ENCODE measurements at regions not wholly inside any gene's neighbourhood (a gene's known extent, or its start where the extent isn't known, plus 50 kb on each side); places are given as distances from the start of the nearest gene placed in this dataset.

DNA sequence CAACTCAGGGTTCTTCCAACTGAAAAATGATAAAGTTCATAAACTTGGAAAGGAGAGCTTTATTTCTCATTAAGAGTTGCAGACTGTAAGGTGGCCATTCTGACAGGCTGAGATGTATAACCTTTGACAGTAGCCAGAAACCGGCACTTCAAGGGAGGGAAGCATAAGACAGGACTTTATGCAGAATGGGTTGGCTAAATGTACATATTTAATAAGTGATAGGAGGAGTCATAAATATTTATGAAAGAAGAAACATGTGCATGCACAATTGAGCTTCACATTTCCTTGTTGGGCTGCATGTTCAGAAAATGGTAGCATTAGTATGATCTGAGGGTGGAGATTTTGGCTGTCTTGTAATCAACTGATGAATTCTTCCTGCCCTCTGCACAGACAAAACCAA is 57.1 kb upstream of the ICA1 start:
- H3K27me3 ChIP-seq (ENCODE audit: insufficient read depth), result no peaks in the 10 kb centered on the region
- WGBS (ENCODE audit: low lambda C conversion rate), result 23% methylated on average over 1 of the region's 1 CpG
- no peak overlapping the region for H3K9ac ChIP-seq
- H4K20me1 ChIP-seq (ENCODE audit: insufficient read depth), result no peaks in the 10 kb centered on the region
- ChIA-PET CTCF (interaction anchor here (1.1 to 1.2 kb wide), 2 partner anchors 28 to 98 kb away, joined by 3 read pairs; no protein-coding TSS in a partner anchor), POLR2A (no interaction called here)
- peaks cover 0 to 6% of the 10 kb centered on the region in 2 experiments; a peak in 1 of 4 replicates for H3K4me1 ChIP-seq (ENCODE audit: control insufficient read depth in 1 of 2, insufficient read depth in 2 of 2, low read depth in 1 of 2, low read length in 1 of 2)
- H3K4me3 ChIP-seq (ENCODE audit: low read depth in 2 of 2, low read length in 1 of 2), result no peak overlapping the region; a peak in 1 of 4 replicates
- H3K27ac ChIP-seq (ENCODE audit: low read depth in 2 of 2, low read length in 1 of 2), result no peak overlapping the region
- no peak overlapping the region for H2AFZ ChIP-seq (ENCODE audit: low read depth)
- H3K4me2 ChIP-seq, result no peak overlapping the region
- H3K79me2 ChIP-seq (ENCODE audit: insufficient read depth), result no peaks in the 10 kb centered on the region
- H3K9me3 ChIP-seq, result no peaks in the 10 kb centered on the region
- H3K36me3 ChIP-seq (replicated peaks in 1 of 2; ENCODE audit: control insufficient read depth in 1 of 2, insufficient read depth in 2 of 2, low read length in 1 of 2), result no peaks in the 10 kb centered on the region
- TF ChIP-seq TEAD4 (IDR thresholded peaks at IDR 0.05; ENCODE audit: borderline replicate concordance, insufficient read depth) (no peak), FOXM1 (IDR thresholded peaks at IDR 0.05; ENCODE audit: low read depth) (no peak), EZH2phosphoT487 (IDR thresholded peaks at IDR 0.05; ENCODE audit: borderline replicate concordance, low read depth) (no peak), NFIC (IDR thresholded peaks at IDR 0.05; ENCODE audit: borderline replicate concordance) (no peak), ELF1 (IDR thresholded peaks at IDR 0.05) (no peak), CHD2 (IDR thresholded peaks at IDR 0.05; ENCODE audit: low read length, partially characterized antibody) (no peak), FOXJ3 (CRISPR knock-in tag; IDR thresholded peaks at IDR 0.05) (no peak), USF2 (IDR thresholded peaks at IDR 0.05; ENCODE audit: borderline replicate concordance, low read depth, low read length) (no peak), FOSL2 (IDR thresholded peaks at IDR 0.05; ENCODE audit: borderline replicate concordance, low read depth) (no peak)
- TF ChIP-seq, protein P1, sequence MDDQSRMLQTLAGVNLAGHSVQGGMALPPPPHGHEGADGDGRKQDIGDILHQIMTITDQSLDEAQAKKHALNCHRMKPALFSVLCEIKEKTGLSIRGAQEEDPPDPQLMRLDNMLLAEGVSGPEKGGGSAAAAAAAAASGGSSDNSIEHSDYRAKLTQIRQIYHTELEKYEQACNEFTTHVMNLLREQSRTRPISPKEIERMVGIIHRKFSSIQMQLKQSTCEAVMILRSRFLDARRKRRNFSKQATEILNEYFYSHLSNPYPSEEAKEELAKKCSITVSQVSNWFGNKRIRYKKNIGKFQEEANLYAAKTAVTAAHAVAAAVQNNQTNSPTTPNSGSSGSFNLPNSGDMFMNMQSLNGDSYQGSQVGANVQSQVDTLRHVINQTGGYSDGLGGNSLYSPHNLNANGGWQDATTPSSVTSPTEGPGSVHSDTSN (IDR thresholded peaks at IDR 0.05), result no peak
- no peak for DNase-seq
- H3F3A ChIP-seq (replicated peaks; ENCODE audit: insufficient read depth), result no peaks in the 10 kb centered on the region
- H3K9me2 ChIP-seq, result no peaks in the 10 kb centered on the region

GRCh38 chr7:8320174-8320573 is 58.2 kb upstream of the ICA1 start:
- H3F3A ChIP-seq (replicated peaks; ENCODE audit: insufficient read depth), result no peaks in the 10 kb centered on the region
- no peak overlapping the region for H2AFZ ChIP-seq (ENCODE audit: low read depth)
- 26% methylated on average over 1 of the region's 1 CpG for WGBS (ENCODE audit: low lambda C conversion rate)
- no peaks in the 10 kb centered on the region for H3K36me3 ChIP-seq (replicated peaks in 1 of 2; ENCODE audit: control insufficient read depth in 1 of 2, insufficient read depth in 2 of 2, low read length in 1 of 2)
- H3K9ac ChIP-seq, result no peak overlapping the region
- no peaks in the 10 kb centered on the region for H3K79me2 ChIP-seq (ENCODE audit: insufficient read depth)
- H3K27ac ChIP-seq (ENCODE audit: low read depth in 2 of 2, low read length in 1 of 2), result no peak overlapping the region
- DNase-seq, result no peak
- no peaks in the 10 kb centered on the region for H4K20me1 ChIP-seq (ENCODE audit: insufficient read depth)
- H3K4me2 ChIP-seq, result no peak overlapping the region
- no peaks in the 10 kb centered on the region; a peak in 1 of 4 replicates for H3K4me1 ChIP-seq (ENCODE audit: control insufficient read depth in 1 of 2, insufficient read depth in 2 of 2, low read depth in 1 of 2, low read length in 1 of 2)
- H3K4me3 ChIP-seq (ENCODE audit: low read depth in 2 of 2, low read length in 1 of 2), result no peak overlapping the region
- TF ChIP-seq FOXM1 (IDR thresholded peaks at IDR 0.05; ENCODE audit: low read depth), result no peak
- TF ChIP-seq CTCF (IDR thresholded peaks at IDR 0.05), result no peak
- TF ChIP-seq ZBTB33 (IDR thresholded peaks at IDR 0.05; ENCODE audit: borderline replicate concordance, low read depth), result no peak
- no peak for TF ChIP-seq GABPA (IDR thresholded peaks at IDR 0.05; ENCODE audit: low read depth)
- TF ChIP-seq EZH2phosphoT487 (IDR thresholded peaks at IDR 0.05; ENCODE audit: borderline replicate concordance, low read depth), result no peak
- TF ChIP-seq CHD2 (IDR thresholded peaks at IDR 0.05; ENCODE audit: low read length, partially characterized antibody), result no peak
- no peak for TF ChIP-seq GATA2 (CRISPR knock-in tag; IDR thresholded peaks at IDR 0.05)
- no peak for TF ChIP-seq RXRA (IDR thresholded peaks at IDR 0.05; ENCODE audit: borderline replicate concordance, low read depth)
- TF ChIP-seq USF2 (IDR thresholded peaks at IDR 0.05; ENCODE audit: borderline replicate concordance, low read depth, low read length), result no peak
- TF ChIP-seq FOSL2 (IDR thresholded peaks at IDR 0.05; ENCODE audit: borderline replicate concordance, low read depth), result no peak
- H3K27me3 ChIP-seq (ENCODE audit: insufficient read depth), result no peaks in the 10 kb centered on the region
- CTCF ChIA-PET, result no interaction called here
- no peaks in the 10 kb centered on the region for H3K9me2 ChIP-seq
- no peaks in the 10 kb centered on the region for H3K9me3 ChIP-seq
- POLR2A ChIA-PET, result no interaction called here
